Spleen (tissue), 7 donors: ENCODE measurements at regions not wholly inside any gene's neighbourhood (a gene's known extent, or its start where the extent isn't known, plus 50 kb on each side); places are given as distances from the start of the nearest gene placed in this dataset.
"Not testable (repeated sequence)": the region's sequence is repeated elsewhere in the genome, so short reads cannot be mapped to it uniquely, and the experiment has no call there.

ENCODE experiments used
- CTCF ChIP-seq, 11 experiments: fragments of 200-600 bp in 7 of 11; fragments of 450-650 bp in 4 of 11; sonication (generic) in 4 of 11; IDR thresholded peaks in 8 of 11; conservative IDR thresholded peaks in 3 of 11; 1 replicate in 7 of 11; 2 replicates in 4 of 11; pipeline versions ENCODE4 v1.4.0 to v1.8.0; 2016 to 2021; ENCODE audit warnings: antibody characterized with exemption in 11 of 11, inconsistent platforms in 4 of 11, mild to moderate bottlenecking in 1 of 11
- POLR2A ChIP-seq, 3 donors: fragments of 450-650 bp; IDR thresholded peaks; one replicate each; pipeline ENCODE4 v1.5.1; 2017; ENCODE audit warnings: antibody characterized with exemption in 3 of 3, mild to moderate bottlenecking in 1 of 3
- POLR2AphosphoS5 ChIP-seq, 3 donors: sonication (generic); formaldehyde crosslinking; IDR thresholded peaks; one replicate each; pipeline ENCODE4 v1.5.1; 2017; ENCODE audit warnings: antibody characterized with exemption in 3 of 3
- donor health status: DM: no; HTN: no; CAD: no; lungs with moderate emphysema.
- donor health status: DM: no; HTN: no; CAD: no.
- donor health status: DM: no; HTN: no; CAD: no.

DNA sequence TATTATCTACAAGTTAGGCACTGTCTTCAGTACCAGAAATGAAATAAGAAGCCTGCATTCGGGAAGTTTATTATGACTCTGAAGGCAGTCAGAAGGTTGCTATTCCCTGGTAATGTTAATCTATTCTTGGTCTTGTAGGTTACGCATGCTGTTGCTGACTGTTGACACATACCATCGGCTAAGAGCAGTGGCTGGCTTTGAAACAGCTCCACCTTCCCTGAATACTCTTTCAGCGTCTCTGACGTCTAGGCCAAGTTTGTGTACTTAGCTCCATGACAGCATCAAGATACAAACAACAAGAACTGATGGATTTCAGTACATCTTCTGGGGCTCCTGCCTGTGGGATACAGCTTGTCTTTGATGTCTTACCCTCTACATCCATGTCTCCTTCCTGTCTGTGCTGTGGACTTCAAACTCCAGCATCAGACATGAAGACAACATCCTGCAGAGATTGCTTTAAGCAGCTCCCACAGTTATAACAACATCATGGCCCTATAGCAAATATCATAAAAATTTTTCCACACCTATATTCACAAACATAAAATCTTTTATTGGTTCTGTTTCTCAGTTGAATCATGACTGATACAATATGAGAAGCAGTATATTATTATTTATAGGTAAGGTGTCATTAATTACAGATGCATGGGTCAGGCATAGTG is 151.5 kb upstream of the FAM240B start:
- not testable (repeated sequence) for TF ChIP-seq POLR2A (IDR thresholded peaks at IDR 0.05); CTCF (IDR thresholded peaks at IDR 0.05 in 8 of 11, conservative IDR thresholded peaks at IDR 0.05 in 3 of 11); POLR2AphosphoS5 (IDR thresholded peaks at IDR 0.05)
